ENCODE measurements at regions not wholly inside any gene's neighbourhood (a gene's known extent, or its start where the extent isn't known, plus 50 kb on each side); places are given as distances from the start of the nearest gene placed in this dataset.

DNA sequence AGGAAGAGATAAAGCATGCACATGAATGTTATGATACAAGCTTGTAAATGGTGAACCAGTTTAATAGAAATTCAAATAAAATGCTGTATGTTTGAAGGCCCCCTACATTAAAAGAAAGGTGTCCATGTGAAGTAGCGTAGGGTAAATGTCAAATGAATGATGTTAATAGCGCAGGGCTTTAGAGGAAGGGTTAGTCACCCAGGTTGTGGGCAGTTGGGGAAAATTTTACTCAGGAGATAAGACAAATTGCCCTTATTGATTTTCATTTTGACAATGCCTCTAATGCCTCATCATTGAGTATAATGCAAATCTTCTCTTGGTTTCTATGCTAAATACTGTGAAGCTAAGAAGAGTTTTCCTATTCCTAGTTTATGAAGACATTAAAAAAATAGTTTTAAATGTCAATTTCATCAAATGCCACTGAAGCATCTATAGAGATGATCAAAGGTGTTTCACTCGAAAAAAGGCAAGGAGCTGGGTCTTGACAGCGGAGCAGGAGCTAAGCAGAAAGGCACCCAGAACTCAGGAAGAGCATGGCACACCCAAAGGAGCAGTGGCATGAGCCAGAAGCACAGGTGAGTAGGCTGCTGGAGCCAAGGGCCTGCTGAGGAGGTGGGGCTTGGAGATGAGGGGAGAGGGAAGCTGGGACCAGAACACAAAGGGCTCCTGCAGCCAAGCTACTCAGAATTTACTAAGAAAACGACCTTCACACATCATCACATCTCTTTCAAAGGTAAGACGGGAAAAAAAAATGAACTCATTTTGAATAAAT is 129.3 kb upstream of the ACKR3 start:
- intact Hi-C loops (cut with DNase I; ENCODE audit: low total_unique reads) = no loop called here
- Histone ChIP-seq H3K27me3 (no peaks in the 10 kb centered on the region), H3K4me1 (no peaks in the 10 kb centered on the region), H3K4me3 (no peak overlapping the region), H3K27ac (no peak overlapping the region), H3K9me3 (no peaks in the 10 kb centered on the region), H3K36me3 (ENCODE audit: low read depth, missing control alignments) (no peaks in the 10 kb centered on the region)
- DNase-seq = no peak
- TF ChIP-seq, protein P1, sequence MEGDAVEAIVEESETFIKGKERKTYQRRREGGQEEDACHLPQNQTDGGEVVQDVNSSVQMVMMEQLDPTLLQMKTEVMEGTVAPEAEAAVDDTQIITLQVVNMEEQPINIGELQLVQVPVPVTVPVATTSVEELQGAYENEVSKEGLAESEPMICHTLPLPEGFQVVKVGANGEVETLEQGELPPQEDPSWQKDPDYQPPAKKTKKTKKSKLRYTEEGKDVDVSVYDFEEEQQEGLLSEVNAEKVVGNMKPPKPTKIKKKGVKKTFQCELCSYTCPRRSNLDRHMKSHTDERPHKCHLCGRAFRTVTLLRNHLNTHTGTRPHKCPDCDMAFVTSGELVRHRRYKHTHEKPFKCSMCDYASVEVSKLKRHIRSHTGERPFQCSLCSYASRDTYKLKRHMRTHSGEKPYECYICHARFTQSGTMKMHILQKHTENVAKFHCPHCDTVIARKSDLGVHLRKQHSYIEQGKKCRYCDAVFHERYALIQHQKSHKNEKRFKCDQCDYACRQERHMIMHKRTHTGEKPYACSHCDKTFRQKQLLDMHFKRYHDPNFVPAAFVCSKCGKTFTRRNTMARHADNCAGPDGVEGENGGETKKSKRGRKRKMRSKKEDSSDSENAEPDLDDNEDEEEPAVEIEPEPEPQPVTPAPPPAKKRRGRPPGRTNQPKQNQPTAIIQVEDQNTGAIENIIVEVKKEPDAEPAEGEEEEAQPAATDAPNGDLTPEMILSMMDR (IDR thresholded peaks at IDR 0.05) = no peak
- TF ChIP-seq POLR2A (IDR thresholded peaks at IDR 0.05) = no peak
- WGBS, 2 donors = 80 to 90% methylated on average over 6 of the region's 6 CpGs

DNA sequence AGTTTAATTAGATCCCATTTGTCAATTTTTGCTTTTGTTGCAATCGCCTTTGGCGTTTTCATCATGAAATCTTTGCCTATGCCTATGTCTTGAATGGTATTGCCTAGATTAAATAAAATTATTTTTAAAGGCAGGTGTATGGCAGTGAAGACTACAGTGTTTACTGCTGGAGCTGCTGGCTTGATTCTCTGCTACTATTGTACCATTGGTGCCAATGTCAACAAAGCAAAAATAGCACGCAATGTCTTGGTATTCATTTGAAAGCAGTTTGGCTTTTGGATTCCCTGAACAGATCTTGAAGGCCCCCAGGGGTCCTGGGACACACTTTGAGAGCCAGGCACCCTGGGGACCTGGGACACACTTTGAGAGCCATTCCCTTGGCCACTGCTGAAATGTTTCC is 125.4 kb upstream of the ACKR3 start:
- 85 to 86% methylated on average over 3 of the region's 3 CpGs for WGBS, 2 donors
- H3K4me1 ChIP-seq = no peaks in the 10 kb centered on the region
- no peak overlapping the region for H3K4me3 ChIP-seq
- no peaks in the 10 kb centered on the region for H3K36me3 ChIP-seq (ENCODE audit: low read depth, missing control alignments)
- TF ChIP-seq, protein P1 (IDR thresholded peaks at IDR 0.05) = no peak
- no peak for TF ChIP-seq POLR2A (IDR thresholded peaks at IDR 0.05)
- no peak for DNase-seq
- no peaks in the 10 kb centered on the region for H3K9me3 ChIP-seq
- intact Hi-C loops (cut with DNase I; ENCODE audit: low total_unique reads) = no loop called here
- H3K27ac ChIP-seq = no peak overlapping the region
- no peaks in the 10 kb centered on the region for H3K27me3 ChIP-seq

DNA sequence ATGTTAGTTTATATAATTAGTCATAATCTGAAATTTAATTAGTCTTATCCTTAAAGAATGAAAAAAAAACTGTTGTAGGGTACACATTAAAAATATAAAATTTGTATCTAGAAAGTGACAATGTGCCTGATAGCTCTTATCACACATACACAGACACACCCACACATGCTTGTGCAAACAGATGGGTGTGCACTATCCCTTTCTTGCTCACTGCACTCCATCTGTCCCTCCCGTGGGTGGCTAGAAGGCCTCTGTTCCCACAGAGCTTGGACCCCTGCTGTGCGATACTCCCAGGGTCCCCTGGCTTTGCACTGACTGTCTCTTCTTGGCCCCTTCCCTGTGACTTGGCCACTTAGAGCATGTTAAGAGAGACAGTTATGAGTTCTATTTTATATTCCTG is 123.9 kb upstream of the ACKR3 start:
- Histone ChIP-seq H3K4me3 (no peak overlapping the region), H3K9me3 (no peaks in the 10 kb centered on the region), H3K27me3 (no peaks in the 10 kb centered on the region), H3K36me3 (ENCODE audit: low read depth, missing control alignments) (no peaks in the 10 kb centered on the region), H3K27ac (no peak overlapping the region), H3K4me1 (no peaks in the 10 kb centered on the region)
- TF ChIP-seq, protein P1 (IDR thresholded peaks at IDR 0.05) = no peak
- intact Hi-C loops (cut with DNase I; ENCODE audit: low total_unique reads) = no loop called here
- 85 to 86% methylated on average over 2 of the region's 2 CpGs for WGBS, 2 donors
- no peak for DNase-seq

DNA sequence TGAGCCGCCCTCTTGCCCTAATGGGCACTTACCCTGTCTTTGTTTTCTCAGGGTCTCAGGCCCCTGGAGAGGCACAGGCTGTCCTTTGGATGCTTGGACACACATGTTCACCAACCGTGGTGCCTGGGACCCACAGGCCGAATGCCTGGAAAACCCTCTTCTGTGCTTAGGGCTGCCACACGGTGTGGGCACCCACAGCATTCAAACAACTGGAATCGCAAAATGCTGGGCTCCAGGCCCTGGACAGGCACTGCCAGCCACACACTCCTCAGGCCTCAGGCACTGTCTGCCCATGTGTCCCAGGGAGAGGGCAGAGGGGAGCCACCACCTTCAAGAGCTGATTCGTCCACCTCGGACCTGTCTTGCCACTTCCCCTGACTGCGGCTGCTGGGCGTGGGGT is 123.1 kb upstream of the ACKR3 start:
- Histone ChIP-seq H3K4me1 (no peaks in the 10 kb centered on the region), H3K4me3 (no peak overlapping the region), H3K27ac (no peak overlapping the region), H3K9me3 (no peaks in the 10 kb centered on the region), H3K27me3 (no peaks in the 10 kb centered on the region), H3K36me3 (ENCODE audit: low read depth, missing control alignments) (no peaks in the 10 kb centered on the region)
- TF ChIP-seq, protein P1 (IDR thresholded peaks at IDR 0.05) = no peak
- no peak for TF ChIP-seq POLR2A (IDR thresholded peaks at IDR 0.05)
- no peak for DNase-seq
- intact Hi-C loops (cut with DNase I; ENCODE audit: low total_unique reads) = no loop called here
- WGBS, 2 donors = 95 to 96% methylated on average over 6 to 9 of the region's 9 CpGs

DNA sequence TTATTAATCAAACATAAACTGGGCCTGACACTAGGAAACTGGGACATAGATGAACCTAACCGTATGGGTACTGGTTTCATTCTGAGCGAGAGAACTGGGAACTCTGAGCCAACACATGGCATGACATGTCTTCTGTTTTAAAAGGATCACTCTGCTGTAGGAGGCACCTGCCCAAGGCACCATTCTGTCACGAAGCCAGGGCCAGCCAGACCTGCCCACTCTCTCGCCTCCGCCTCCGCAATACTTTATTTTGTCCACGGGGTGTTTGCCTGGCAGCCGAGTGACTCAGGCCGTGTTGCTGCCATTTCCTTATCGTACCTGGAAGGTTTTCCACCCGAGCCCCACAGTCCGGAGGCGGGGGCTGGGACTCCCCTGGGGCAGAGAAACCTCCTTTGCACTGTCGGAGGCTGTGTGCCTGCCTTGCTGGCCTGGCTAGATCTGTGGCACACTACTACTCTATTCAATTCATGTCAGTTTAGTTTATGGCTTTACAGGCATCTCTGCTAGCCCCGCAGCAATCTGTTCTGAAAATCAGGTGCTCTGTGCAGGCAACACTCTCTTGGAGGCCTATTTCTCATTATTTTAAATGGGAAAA is 120.4 kb upstream of the ACKR3 start:
- TF ChIP-seq, protein P1 (IDR thresholded peaks at IDR 0.05) = no peak
- no peak for TF ChIP-seq POLR2A (IDR thresholded peaks at IDR 0.05)
- no peaks in the 10 kb centered on the region for H3K36me3 ChIP-seq (ENCODE audit: low read depth, missing control alignments)
- no peak overlapping the region for H3K27ac ChIP-seq
- H3K9me3 ChIP-seq = no peaks in the 10 kb centered on the region
- intact Hi-C loops (cut with DNase I; ENCODE audit: low total_unique reads) = no loop called here
- no peaks in the 10 kb centered on the region for H3K4me1 ChIP-seq
- no peaks in the 10 kb centered on the region for H3K27me3 ChIP-seq
- no peak overlapping the region for H3K4me3 ChIP-seq
- no peak for DNase-seq
- 69 to 88% methylated on average over 6 to 15 of the region's 15 CpGs for WGBS, 2 donors
